ENCODE measurements at regions not wholly inside any gene's neighbourhood (a gene's known extent, or its start where the extent isn't known, plus 50 kb on each side); places are given as distances from the start of the nearest gene placed in this dataset.

DNA sequence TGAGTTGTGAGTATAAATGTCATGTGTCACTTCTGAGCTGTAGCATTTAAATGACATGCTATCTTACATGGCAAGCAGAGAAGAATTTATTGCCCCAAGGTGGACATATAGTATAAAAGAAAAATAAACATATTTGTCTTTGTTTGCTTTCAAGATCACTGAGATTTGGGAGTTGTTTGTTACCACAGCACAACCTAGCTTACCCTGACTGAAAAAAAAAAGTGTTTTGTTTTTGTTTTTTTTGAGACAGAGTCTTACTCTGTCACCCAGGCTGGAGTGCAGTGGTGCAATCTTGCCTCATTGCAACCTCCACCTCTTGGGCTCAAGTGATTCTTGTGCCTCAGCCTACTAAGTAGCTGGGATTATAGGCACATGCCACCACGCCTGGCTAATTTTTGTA, 596.5 kb downstream of the MED13L start:
- TF ChIP-seq, protein P1, sequence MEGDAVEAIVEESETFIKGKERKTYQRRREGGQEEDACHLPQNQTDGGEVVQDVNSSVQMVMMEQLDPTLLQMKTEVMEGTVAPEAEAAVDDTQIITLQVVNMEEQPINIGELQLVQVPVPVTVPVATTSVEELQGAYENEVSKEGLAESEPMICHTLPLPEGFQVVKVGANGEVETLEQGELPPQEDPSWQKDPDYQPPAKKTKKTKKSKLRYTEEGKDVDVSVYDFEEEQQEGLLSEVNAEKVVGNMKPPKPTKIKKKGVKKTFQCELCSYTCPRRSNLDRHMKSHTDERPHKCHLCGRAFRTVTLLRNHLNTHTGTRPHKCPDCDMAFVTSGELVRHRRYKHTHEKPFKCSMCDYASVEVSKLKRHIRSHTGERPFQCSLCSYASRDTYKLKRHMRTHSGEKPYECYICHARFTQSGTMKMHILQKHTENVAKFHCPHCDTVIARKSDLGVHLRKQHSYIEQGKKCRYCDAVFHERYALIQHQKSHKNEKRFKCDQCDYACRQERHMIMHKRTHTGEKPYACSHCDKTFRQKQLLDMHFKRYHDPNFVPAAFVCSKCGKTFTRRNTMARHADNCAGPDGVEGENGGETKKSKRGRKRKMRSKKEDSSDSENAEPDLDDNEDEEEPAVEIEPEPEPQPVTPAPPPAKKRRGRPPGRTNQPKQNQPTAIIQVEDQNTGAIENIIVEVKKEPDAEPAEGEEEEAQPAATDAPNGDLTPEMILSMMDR (IDR thresholded peaks at IDR 0.05): no peak
- TF ChIP-seq POLR2A (IDR thresholded peaks at IDR 0.05): no peak
- no peak for TF ChIP-seq EP300 (IDR thresholded peaks at IDR 0.05; ENCODE audit: low read depth)
